Muscle of leg (tissue), 3 donors: ENCODE measurements at regions not wholly inside any gene's neighbourhood (a gene's known extent, or its start where the extent isn't known, plus 50 kb on each side); places are given as distances from the start of the nearest gene placed in this dataset.
A peak's percentile ranks its signal among the peaks of the same experiment; 100 is the strongest.

Experiments used
- DNase-seq: peaks from one replicate; pipeline ENCODE4 v3.0.0; 2013
- H3K27ac ChIP-seq: one replicate; pipeline ENCODE4 v1.5.1; 2013; ENCODE audit warnings: mild to moderate bottlenecking, low read length, control low read depth
- H3K27me3 ChIP-seq: one replicate; pipeline ENCODE4 v1.6.1; 2013; ENCODE audit warnings: low read length; ENCODE audit not compliant: control insufficient read depth, insufficient read depth
- H3K36me3 ChIP-seq: one replicate; pipeline ENCODE4 v1.6.1; 2013; ENCODE audit warnings: low read length; ENCODE audit not compliant: control insufficient read depth, insufficient read depth
- H3K4me1 ChIP-seq: one replicate; pipeline ENCODE4 v1.6.1; 2013; ENCODE audit warnings: low read length; ENCODE audit not compliant: control insufficient read depth, insufficient read depth
- H3K4me3 ChIP-seq: one replicate; pipeline ENCODE4 v1.5.1; 2013; ENCODE audit warnings: low read length, control low read depth
- H3K9me3 ChIP-seq: replicated peaks from 2 replicates; pipeline ENCODE4 v1.6.1; 2013; ENCODE audit warnings: low read depth, low read length; ENCODE audit not compliant: control insufficient read depth
- WGBS: methylation state at CpG from one replicate; pipeline ENCODE4 v1.1.5; 2013; ENCODE audit warnings: missing lambda C conversion rate; ENCODE audit not compliant: insufficient coverage; 5-methylcytosine and 5-hydroxymethylcytosine counted together

GRCh38 chr3:193940526-193940925, 195.4 kb upstream of the HES1 start:
- no peaks in the 10 kb centered on the region for H3K9me3 ChIP-seq
- peaks cover 5% of the 10 kb centered on the region for H3K4me1 ChIP-seq
- DNase-seq, result no peak
- no peak overlapping the region for H3K4me3 ChIP-seq
- H3K27ac ChIP-seq, result no peak overlapping the region
- WGBS, result 50% methylated on average over 2 of the region's 7 CpGs
- H3K36me3 ChIP-seq, result no peaks in the 10 kb centered on the region
- peaks cover 8% of the 10 kb centered on the region for H3K27me3 ChIP-seq

GRCh38 chr3:193941486-193941885, 194.5 kb upstream of the HES1 start:
- H3K4me3 ChIP-seq, result no peak overlapping the region
- H3K27ac ChIP-seq, result no peak overlapping the region
- peaks cover 5% of the 10 kb centered on the region for H3K4me1 ChIP-seq
- DNase-seq, result no peak
- peaks cover 11% of the 10 kb centered on the region for H3K27me3 ChIP-seq
- WGBS, result 85% methylated on average over 10 of the region's 10 CpGs
- no peaks in the 10 kb centered on the region for H3K36me3 ChIP-seq
- no peaks in the 10 kb centered on the region for H3K9me3 ChIP-seq

- Histone ChIP-seq H3K4me1 (peaks cover 5% of the 10 kb centered on the region), H3K36me3 (no peaks in the 10 kb centered on the region), H3K4me3 (no peak overlapping the region), H3K27ac (no peak overlapping the region), H3K27me3 (peaks cover 11% of the 10 kb centered on the region), H3K9me3 (no peaks in the 10 kb centered on the region)
- no peak for DNase-seq
- 71% methylated on average over 4 of the region's 9 CpGs for WGBS
Observed at GRCh38 chr3:193942516-193943055, 193.4 kb upstream of the HES1 start.

DNA sequence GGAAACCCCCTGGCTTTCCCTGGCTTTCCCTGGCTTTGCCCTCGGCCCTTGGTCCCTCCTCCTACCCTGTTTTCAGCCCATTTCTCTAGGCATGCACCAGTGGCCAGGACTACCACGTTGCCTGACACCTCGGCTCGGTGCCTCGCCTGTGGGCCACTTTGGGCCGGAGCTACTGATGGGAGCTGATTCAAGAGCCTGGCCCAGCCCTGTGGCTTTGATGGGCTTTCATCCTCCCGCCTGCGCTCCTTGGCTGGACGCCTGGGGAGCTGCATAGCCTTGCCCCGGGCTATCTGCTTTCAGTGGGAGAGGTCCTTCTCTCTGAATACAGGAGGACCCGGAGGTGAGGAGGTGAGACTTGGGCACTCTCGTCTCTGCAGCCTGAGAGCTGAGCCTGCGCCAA, 192.7 kb upstream of the HES1 start:
- H3K4me1 ChIP-seq, result peaks cover 5% of the 10 kb centered on the region
- H3K4me3 ChIP-seq, result no peak overlapping the region
- H3K27me3 ChIP-seq, result peaks cover 11% of the 10 kb centered on the region
- DNase-seq, result no peak
- no peaks in the 10 kb centered on the region for H3K9me3 ChIP-seq
- 66% methylated on average over 9 of the region's 13 CpGs for WGBS
- no peak overlapping the region for H3K27ac ChIP-seq
- H3K36me3 ChIP-seq, result no peaks in the 10 kb centered on the region

GRCh38 chr3:193943851-193944517, 192.0 kb upstream of the HES1 start:
- 78% methylated on average over 15 of the region's 18 CpGs for WGBS
- no peak overlapping the region for H3K4me3 ChIP-seq
- no peak for DNase-seq
- no peak overlapping the region for H3K27ac ChIP-seq
- no peaks in the 10 kb centered on the region for H3K36me3 ChIP-seq
- H3K4me1 ChIP-seq, result peaks cover 5% of the 10 kb centered on the region
- peaks cover 11% of the 10 kb centered on the region for H3K27me3 ChIP-seq
- H3K9me3 ChIP-seq, result no peaks in the 10 kb centered on the region

GRCh38 chr3:193944518-193944884, 191.4 kb upstream of the HES1 start:
- H3K36me3 ChIP-seq, result no peaks in the 10 kb centered on the region
- H3K4me1 ChIP-seq, result peaks cover 5% of the 10 kb centered on the region
- peaks cover 11% of the 10 kb centered on the region for H3K27me3 ChIP-seq
- no peaks in the 10 kb centered on the region for H3K9me3 ChIP-seq
- WGBS, result 71% methylated on average over 6 of the region's 7 CpGs
- H3K4me3 ChIP-seq, result no peak overlapping the region
- H3K27ac ChIP-seq, result no peak overlapping the region
- DNase-seq, result no peak

DNA sequence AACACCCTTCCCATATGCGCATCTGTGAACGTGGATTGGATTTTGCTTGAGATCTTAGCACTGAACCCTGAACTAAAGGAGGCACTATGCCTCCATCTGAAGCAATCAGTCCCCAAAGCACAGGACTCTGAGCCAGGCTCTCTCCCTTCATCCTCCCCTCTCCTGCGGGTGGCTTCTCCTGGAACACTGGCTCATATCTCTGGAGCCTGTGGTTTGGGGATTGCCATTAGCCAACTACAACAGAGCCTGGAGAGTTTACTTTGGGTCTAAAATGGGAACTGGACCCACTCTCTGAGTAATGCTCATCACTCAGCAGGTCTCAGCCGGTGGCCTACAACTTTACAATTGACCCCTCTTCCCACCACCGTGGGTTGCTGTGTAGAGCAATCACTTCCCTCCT, 190.8 kb upstream of the HES1 start:
- WGBS, result 93% methylated on average over 2 of the region's 5 CpGs
- Histone ChIP-seq H3K27me3 (peaks cover 11% of the 10 kb centered on the region), H3K4me1 (peaks cover 5% of the 10 kb centered on the region), H3K27ac (no peak overlapping the region), H3K9me3 (no peaks in the 10 kb centered on the region), H3K4me3 (no peak overlapping the region), H3K36me3 (no peaks in the 10 kb centered on the region)
- no peak for DNase-seq

DNA sequence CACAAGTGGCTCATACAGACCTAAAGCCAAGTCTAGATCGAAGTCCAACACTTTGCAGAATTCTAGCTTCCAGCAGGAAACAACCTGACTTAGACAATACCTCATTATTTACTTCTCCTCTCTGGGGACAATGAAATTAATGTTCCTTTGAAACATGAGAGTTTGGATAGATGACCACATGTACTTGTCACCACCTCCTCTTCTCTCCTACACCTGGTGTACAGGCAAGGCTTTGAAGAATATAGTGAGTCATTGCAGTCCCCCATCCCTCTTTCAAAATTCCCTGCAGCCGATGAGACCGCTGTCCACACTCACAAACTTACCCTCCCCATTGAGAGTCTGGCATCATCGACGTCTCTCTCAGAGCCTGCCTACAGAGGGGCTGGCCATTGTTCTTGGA, 189.0 kb upstream of the HES1 start:
- H3K4me3 ChIP-seq, result no peak overlapping the region
- no peaks in the 10 kb centered on the region for H3K9me3 ChIP-seq
- peak; percentile 49 for DNase-seq
- WGBS, result no CpG with 5 or more reads among the region's 5 CpGs
- peaks cover 5% of the 10 kb centered on the region for H3K4me1 ChIP-seq
- peaks cover 14% of the 10 kb centered on the region for H3K27me3 ChIP-seq
- H3K27ac ChIP-seq, result no peak overlapping the region
- no peaks in the 10 kb centered on the region for H3K36me3 ChIP-seq

DNA sequence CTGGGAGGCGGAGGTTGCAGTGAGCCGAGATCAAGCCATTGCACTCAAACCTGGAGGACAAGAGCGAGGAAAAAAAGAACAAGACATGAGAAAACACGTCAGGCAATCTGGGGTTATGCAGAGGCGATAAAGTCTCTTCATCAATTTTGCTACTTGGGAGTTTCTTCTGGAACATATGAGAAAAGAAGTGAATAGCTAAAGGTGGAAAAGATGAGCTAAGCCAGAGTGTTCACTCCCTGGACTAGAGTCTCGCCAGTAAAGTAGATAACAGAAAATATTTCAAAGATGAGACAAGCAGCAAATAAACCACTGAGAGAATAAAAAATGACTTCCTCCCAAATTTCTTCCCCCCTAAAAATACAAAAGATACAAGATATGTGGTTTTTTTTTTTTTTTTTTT, 188.4 kb upstream of the HES1 start:
- 83% methylated on average over 5 of the region's 6 CpGs for WGBS
- Histone ChIP-seq H3K36me3 (no peaks in the 10 kb centered on the region), H3K27me3 (peaks cover 14% of the 10 kb centered on the region), H3K9me3 (no peaks in the 10 kb centered on the region), H3K4me1 (peaks cover 5% of the 10 kb centered on the region), H3K27ac (no peak overlapping the region), H3K4me3 (no peak overlapping the region)
- peak; percentile 56 for DNase-seq

DNA sequence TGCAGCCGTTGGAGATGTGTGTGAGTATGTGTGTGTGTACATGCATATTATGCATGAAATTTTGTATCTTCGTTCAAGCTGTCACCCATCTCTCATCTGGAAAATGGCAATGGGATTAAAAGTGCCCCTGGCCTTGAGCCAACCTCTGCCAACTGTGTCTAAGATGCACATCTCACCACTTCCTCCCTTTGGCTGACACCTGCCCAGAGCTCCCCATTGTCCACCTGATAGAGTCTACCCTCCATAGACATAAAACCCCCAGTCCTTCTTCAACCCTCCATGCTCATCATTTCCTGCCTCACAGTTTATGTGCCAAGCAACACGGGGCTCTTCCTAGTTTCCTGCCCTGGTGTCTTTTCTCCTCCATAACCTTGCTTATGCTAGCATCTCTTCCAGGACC, 187.5 kb upstream of the HES1 start:
- WGBS, result 86% methylated on average over 2 of the region's 3 CpGs
- no peak overlapping the region for H3K4me3 ChIP-seq
- no peak overlapping the region for H3K27ac ChIP-seq
- no peak for DNase-seq
- H3K4me1 ChIP-seq, result no peaks in the 10 kb centered on the region
- H3K36me3 ChIP-seq, result no peaks in the 10 kb centered on the region
- H3K9me3 ChIP-seq, result no peaks in the 10 kb centered on the region
- H3K27me3 ChIP-seq, result peaks cover 13% of the 10 kb centered on the region

DNA sequence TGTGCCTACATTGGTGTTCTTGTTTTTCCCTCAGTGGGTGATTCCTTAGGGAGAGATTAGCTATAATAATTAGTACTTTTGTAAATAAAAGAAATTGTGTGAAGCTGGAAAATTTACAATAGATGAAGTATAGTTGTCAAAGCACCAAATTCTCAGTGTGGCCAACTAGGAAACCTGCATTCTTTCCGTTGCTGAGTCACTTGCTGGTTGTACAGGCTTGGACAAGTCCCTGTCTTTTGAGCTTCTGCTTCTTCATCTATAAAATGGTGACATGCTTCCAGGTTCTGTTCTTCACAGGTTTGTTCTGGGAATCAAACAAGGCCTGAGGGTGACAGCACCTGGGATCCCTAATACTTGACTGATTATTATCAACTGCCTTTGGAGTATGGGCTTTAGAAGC, 184.1 kb upstream of the HES1 start:
- no peak overlapping the region for H3K27ac ChIP-seq
- H3K9me3 ChIP-seq, result peaks cover 21% of the 10 kb centered on the region
- no peaks in the 10 kb centered on the region for H3K4me1 ChIP-seq
- no peak for DNase-seq
- H3K4me3 ChIP-seq, result no peak overlapping the region
- H3K36me3 ChIP-seq, result no peaks in the 10 kb centered on the region
- 100% methylated on average over 1 of the region's 1 CpG for WGBS
- H3K27me3 ChIP-seq, result peaks cover 6% of the 10 kb centered on the region
